Astrocyte (in vitro differentiated cells and primary cell): ENCODE measurements at regions not wholly inside any gene's neighbourhood (a gene's known extent, or its start where the extent isn't known, plus 50 kb on each side); places are given as distances from the start of the nearest gene placed in this dataset.

Experiments
- EZH2 ChIP-seq: IDR thresholded peaks from 2 replicates; pipeline ENCODE4 v1.6.1; 2012; ENCODE audit warnings: mild to moderate bottlenecking, low read length, inconsistent platforms; ENCODE audit not compliant: insufficient read depth
- TF ChIP-seq, protein P1 (sequence below): IDR thresholded peaks from 2 replicates; pipeline ENCODE4 v1.5.1; 2011; ENCODE audit warnings: low read depth, mild to moderate bottlenecking, inconsistent platforms, low read length, moderate library complexity; ENCODE audit not compliant: insufficient read depth

DNA sequence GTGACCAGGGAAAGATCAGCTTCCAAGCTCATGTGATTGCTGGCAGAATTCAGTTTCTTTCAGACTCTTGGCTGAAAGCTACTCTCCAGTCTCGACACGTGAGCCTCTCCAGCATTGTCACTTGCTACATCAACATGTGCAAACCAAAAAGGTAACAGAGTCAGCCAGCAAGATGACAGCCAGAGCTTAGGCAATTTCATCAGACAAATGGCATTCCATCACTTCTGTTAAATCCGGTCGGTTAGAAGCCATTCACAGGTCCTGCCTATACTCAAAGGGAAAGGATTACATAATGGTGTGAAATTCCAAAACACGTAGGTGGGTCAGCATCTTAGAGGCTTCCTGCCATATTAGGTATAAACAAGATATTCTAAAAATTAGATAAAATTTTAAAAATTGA lies 700.9 kb downstream of the AACS start:
- TF ChIP-seq, protein P1, sequence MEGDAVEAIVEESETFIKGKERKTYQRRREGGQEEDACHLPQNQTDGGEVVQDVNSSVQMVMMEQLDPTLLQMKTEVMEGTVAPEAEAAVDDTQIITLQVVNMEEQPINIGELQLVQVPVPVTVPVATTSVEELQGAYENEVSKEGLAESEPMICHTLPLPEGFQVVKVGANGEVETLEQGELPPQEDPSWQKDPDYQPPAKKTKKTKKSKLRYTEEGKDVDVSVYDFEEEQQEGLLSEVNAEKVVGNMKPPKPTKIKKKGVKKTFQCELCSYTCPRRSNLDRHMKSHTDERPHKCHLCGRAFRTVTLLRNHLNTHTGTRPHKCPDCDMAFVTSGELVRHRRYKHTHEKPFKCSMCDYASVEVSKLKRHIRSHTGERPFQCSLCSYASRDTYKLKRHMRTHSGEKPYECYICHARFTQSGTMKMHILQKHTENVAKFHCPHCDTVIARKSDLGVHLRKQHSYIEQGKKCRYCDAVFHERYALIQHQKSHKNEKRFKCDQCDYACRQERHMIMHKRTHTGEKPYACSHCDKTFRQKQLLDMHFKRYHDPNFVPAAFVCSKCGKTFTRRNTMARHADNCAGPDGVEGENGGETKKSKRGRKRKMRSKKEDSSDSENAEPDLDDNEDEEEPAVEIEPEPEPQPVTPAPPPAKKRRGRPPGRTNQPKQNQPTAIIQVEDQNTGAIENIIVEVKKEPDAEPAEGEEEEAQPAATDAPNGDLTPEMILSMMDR: no peak
- no peak for TF ChIP-seq EZH2
